ENCODE measurements at regions not wholly inside any gene's neighbourhood (a gene's known extent, or its start where the extent isn't known, plus 50 kb on each side); places are given as distances from the start of the nearest gene placed in this dataset.
"Not testable (repeated sequence)": the region's sequence is repeated elsewhere in the genome, so short reads cannot be mapped to it uniquely, and the experiment has no call there.

GRCh38 chrX:151042842-151043241, 59.7 kb downstream of the HMGB3 start:
- no peak for DNase-seq (ENCODE audit: low read depth in 4 of 4, low spot score in 1 of 4)

GRCh38 chrX:151066373-151066772, 83.2 kb downstream of the HMGB3 start:
- DNase-seq (ENCODE audit: low read depth in 4 of 4, low spot score in 1 of 4): not testable (repeated sequence)

GRCh38 chrX:151073767-151074166, 90.6 kb downstream of the HMGB3 start:
- DNase-seq (ENCODE audit: low read depth in 4 of 4, low spot score in 1 of 4): no peak

- DNase-seq (ENCODE audit: low read depth in 4 of 4, low spot score in 1 of 4): no peak
Measured at GRCh38 chrX:151081016-151081415, 95.4 kb upstream of the GPR50 start.

- DNase-seq (ENCODE audit: low read depth in 4 of 4, low spot score in 1 of 4): peak; percentile 7 to 49 (median 30)
Measured at GRCh38 chrX:151082077-151082948, 94.1 kb upstream of the GPR50 start.

- DNase-seq (ENCODE audit: low read depth in 4 of 4, low spot score in 1 of 4): no peak
Measured at GRCh38 chrX:151084454-151084853, 91.9 kb upstream of the GPR50 start.

GRCh38 chrX:151085207-151085606, 91.2 kb upstream of the GPR50 start:
- no peak for DNase-seq (ENCODE audit: low read depth in 4 of 4, low spot score in 1 of 4)

GRCh38 chrX:151088221-151088620, 88.2 kb upstream of the GPR50 start:
- no peak for DNase-seq (ENCODE audit: low read depth in 4 of 4, low spot score in 1 of 4)

GRCh38 chrX:151099001-151099400, 77.4 kb upstream of the GPR50 start:
- no peak for DNase-seq (ENCODE audit: low read depth in 4 of 4, low spot score in 1 of 4)

- DNase-seq (ENCODE audit: low read depth in 4 of 4, low spot score in 1 of 4): no peak
Measured at GRCh38 chrX:151100799-151101198, 75.6 kb upstream of the GPR50 start.

- DNase-seq (ENCODE audit: low read depth in 4 of 4, low spot score in 1 of 4): not testable (repeated sequence)
Measured at GRCh38 chrX:151113200-151113599, 63.2 kb upstream of the GPR50 start.
